HCT116 (cell line): ENCODE measurements at regions not wholly inside any gene's neighbourhood (a gene's known extent, or its start where the extent isn't known, plus 50 kb on each side); places are given as distances from the start of the nearest gene placed in this dataset.

Source experiments
- ATAC-seq: fragments of 200-7000 bp; cut with Tn5 transposase; 2 replicates; pipeline ENCODE4 v1.9.1; 2020; ENCODE audit warnings: mild to moderate bottlenecking, moderate library complexity
- BruUV-seq: library from RNA; stranded (reverse); fragments of 400-500 nt; replicated peaks from 2 replicates; lab custom pipeline; 2021; lab: Mats Ljungman, UMichigan
- CTCF ChIA-PET: fragments of 300-600 bp; sonication (Branson Sonifier 250); formaldehyde crosslinking; loops from one replicate; lab custom pipeline; 2021; ENCODE audit warnings: antibody characterized with exemption; lab: Charles Lee
- POLR2A ChIA-PET: fragments of 300-600, 350-600 bp; sonication (Branson Sonifier 250); formaldehyde crosslinking; loops from one replicate; lab custom pipeline; 2021; ENCODE audit warnings: antibody characterized with exemption; lab: Charles Lee
- RAD21 ChIA-PET, 2 experiments: fragments of 300-600 bp; sonication (Branson Sonifier 250); formaldehyde crosslinking; loops; one replicate each; lab custom pipeline; 2023; ENCODE audit warnings: low total read pairs in 2 of 2; ENCODE audit not compliant: uncharacterized antibody in 2 of 2, unreplicated experiment in 2 of 2, low non-redundant PET in 1 of 2; lab: Charles Lee
- DNase-seq: peaks from one replicate; pipeline ENCODE4 v3.0.0-alpha.2; 2010; ENCODE audit warnings: low read depth, low spot score
- H2AFZ ChIP-seq: fragments of 200-600 bp; shearing (Covaris generic), sonication (generic); 2 replicates; pipeline ENCODE4 v1.6.1; 2017; ENCODE audit warnings: low read depth, mixed run types, mixed read lengths, antibody characterized with exemption, low read length; ENCODE audit not compliant: poor library complexity, severe bottlenecking
- H3K27ac ChIP-seq: 2 replicates; pipeline ENCODE4 v1.5.1; 2012; ENCODE audit warnings: low read depth, low read length
- H3K27me3 ChIP-seq: fragments of 200-600 bp; sonication (generic); 2 replicates; pipeline ENCODE4 v1.6.1; 2016; ENCODE audit warnings: mixed run types, low read length, mixed read lengths; ENCODE audit not compliant: insufficient read depth
- H3K36me3 ChIP-seq, 2 experiments: fragments of 200-500 bp in 1 of 2; fragments of 200-600 bp in 1 of 2; sonication (Bioruptor generic) in 1 of 2; sonication (generic) in 1 of 2; 2 replicates each; pipeline versions ENCODE4 v1.5.1 to v1.6.1; 2014 to 2016; ENCODE audit warnings: low read length in 2 of 2, inconsistent platforms in 1 of 2, mixed read lengths in 1 of 2, mixed run types in 1 of 2; ENCODE audit not compliant: insufficient read depth in 2 of 2, control insufficient read depth in 1 of 2
- H3K4me1 ChIP-seq, 2 experiments: fragments of 200-600 bp in 1 of 2; sonication (generic) in 1 of 2; 2 replicates each; pipeline versions ENCODE4 v1.5.1 to v1.6.1; 2012 to 2017; ENCODE audit warnings: low read length in 2 of 2, inconsistent platforms in 1 of 2, mild to moderate bottlenecking in 1 of 2, mixed read lengths in 1 of 2, mixed run types in 1 of 2, moderate library complexity in 1 of 2; ENCODE audit not compliant: insufficient read depth in 2 of 2, control insufficient read depth in 1 of 2
- H3K4me2 ChIP-seq: fragments of 200-600 bp; sonication (generic); 2 replicates; pipeline ENCODE4 v1.6.1; 2017; ENCODE audit warnings: mixed run types, low read length, mixed read lengths
- H3K4me3 ChIP-seq, 2 experiments: fragments of 200-600 bp in 1 of 2; sonication (generic) in 1 of 2; replicated peaks in 1 of 2; 2 replicates each; pipeline ENCODE4 v1.5.1; 2011 to 2016; ENCODE audit warnings: low read length in 2 of 2, control low read depth in 1 of 2, low read depth in 1 of 2, mild to moderate bottlenecking in 1 of 2, mixed read lengths in 1 of 2, mixed run types in 1 of 2
- H3K79me2 ChIP-seq: fragments of 200-600 bp; sonication (generic); 2 replicates; pipeline ENCODE4 v1.6.1; 2017; ENCODE audit warnings: mild to moderate bottlenecking, mixed run types, low read length, moderate library complexity, mixed read lengths; ENCODE audit not compliant: insufficient read depth
- H3K9ac ChIP-seq: fragments of 200-600 bp; sonication (generic); 2 replicates; pipeline ENCODE4 v1.6.1; 2016; ENCODE audit warnings: low read length, mixed read lengths
- H3K9me2 ChIP-seq: fragments of 200-600 bp; sonication (generic), shearing (Covaris generic); 2 replicates; pipeline ENCODE4 v1.6.1; 2017; ENCODE audit warnings: mixed run types, mild to moderate bottlenecking, moderate library complexity; ENCODE audit not compliant: insufficient read depth
- H3K9me3 ChIP-seq, 2 experiments: fragments of 200-500 bp in 1 of 2; fragments of 200-600 bp in 1 of 2; sonication (Bioruptor generic) in 1 of 2; sonication (generic) in 1 of 2; 2 replicates each; pipeline ENCODE4 v1.6.1; 2014 to 2017; ENCODE audit warnings: low read length in 2 of 2, mixed read lengths in 2 of 2, inconsistent platforms in 1 of 2, low read depth in 1 of 2, mild to moderate bottlenecking in 1 of 2, mixed run types in 1 of 2, moderate library complexity in 1 of 2; ENCODE audit not compliant: control insufficient read depth in 1 of 2, insufficient read depth in 1 of 2
- H4K20me1 ChIP-seq: fragments of 200-600 bp; sonication (generic), shearing (Covaris generic); 2 replicates; pipeline ENCODE4 v1.6.1; 2017; ENCODE audit warnings: mixed run types, mild to moderate bottlenecking, moderate library complexity; ENCODE audit not compliant: insufficient read depth
- ATF3 ChIP-seq: IDR thresholded peaks from 2 replicates; pipeline ENCODE4 v1.6.1; 2012
- CEBPB ChIP-seq: IDR thresholded peaks from 2 replicates; pipeline ENCODE4 v1.6.1; 2012; ENCODE audit warnings: low read depth
- EGR1 ChIP-seq: IDR thresholded peaks from 2 replicates; pipeline ENCODE4 v1.6.1; 2012; ENCODE audit warnings: low read depth
- ELF1 ChIP-seq: IDR thresholded peaks from 2 replicates; pipeline ENCODE4 v1.6.1; 2012; ENCODE audit warnings: low read depth, borderline replicate concordance
- EZH2phosphoT487 ChIP-seq: fragments of 200-600 bp; IDR thresholded peaks from 2 replicates; pipeline ENCODE4 v1.6.1; 2018; ENCODE audit warnings: antibody characterized with exemption, borderline replicate concordance
- FOSL1 ChIP-seq: IDR thresholded peaks from 2 replicates; pipeline ENCODE4 v1.6.1; 2012; ENCODE audit warnings: low read depth
- JUND ChIP-seq: IDR thresholded peaks from 2 replicates; pipeline ENCODE4 v1.6.1; 2012
- POLR2A ChIP-seq: IDR thresholded peaks from 2 replicates; pipeline ENCODE4 v1.7.0; 2011; ENCODE audit warnings: borderline replicate concordance; ENCODE audit not compliant: insufficient read depth, insufficient read length; ENCODE audit errors: extremely low read depth
- POLR2AphosphoS5 ChIP-seq: IDR thresholded peaks from 2 replicates; pipeline ENCODE4 v1.6.1; 2011; ENCODE audit warnings: mild to moderate bottlenecking, low read depth, low read length, moderate library complexity
- SIN3A ChIP-seq: IDR thresholded peaks from 2 replicates; pipeline ENCODE4 v1.6.1; 2012; ENCODE audit warnings: low read depth
- TCF7L2 ChIP-seq: IDR thresholded peaks from 2 replicates; pipeline ENCODE4 v1.7.0; 2011; ENCODE audit warnings: borderline replicate concordance, inconsistent platforms; ENCODE audit not compliant: insufficient read depth, insufficient read length; ENCODE audit errors: extremely low read depth
- YY1 ChIP-seq: IDR thresholded peaks from 2 replicates; pipeline ENCODE4 v1.6.1; 2011; ENCODE audit warnings: low read length, low read depth, moderate library complexity, mild to moderate bottlenecking; ENCODE audit not compliant: insufficient replicate concordance; ENCODE audit errors: extremely low read depth
- intact Hi-C: fragments of 100-400 bp; cut with micrococcal nuclease; formaldehyde crosslinking; loops from 2 replicates; pipeline ENCODE4 v1.10.0; 2022
- TF ChIP-seq, protein P1 (sequence below): IDR thresholded peaks from 2 replicates; pipeline ENCODE4 v1.6.1; 2011; ENCODE audit warnings: mild to moderate bottlenecking, low read length, moderate library complexity; ENCODE audit not compliant: insufficient replicate concordance; ENCODE audit errors: extremely low read depth
- TF ChIP-seq, protein P2 (sequence below), 3 experiments: fragments of 200-600 bp in 1 of 3; sonication (generic) in 1 of 3; IDR thresholded peaks in 2 of 3; conservative IDR thresholded peaks in 1 of 3; 2 replicates each; pipeline ENCODE4 v1.5.1; 2012 to 2017; ENCODE audit warnings: low read depth in 2 of 3, low read length in 2 of 3, antibody characterized with exemption in 1 of 3, borderline replicate concordance in 1 of 3, control low read depth in 1 of 3, mild to moderate bottlenecking in 1 of 3, mixed read lengths in 1 of 3, mixed run types in 1 of 3, moderate library complexity in 1 of 3; ENCODE audit not compliant: insufficient read depth in 1 of 3

DNA sequence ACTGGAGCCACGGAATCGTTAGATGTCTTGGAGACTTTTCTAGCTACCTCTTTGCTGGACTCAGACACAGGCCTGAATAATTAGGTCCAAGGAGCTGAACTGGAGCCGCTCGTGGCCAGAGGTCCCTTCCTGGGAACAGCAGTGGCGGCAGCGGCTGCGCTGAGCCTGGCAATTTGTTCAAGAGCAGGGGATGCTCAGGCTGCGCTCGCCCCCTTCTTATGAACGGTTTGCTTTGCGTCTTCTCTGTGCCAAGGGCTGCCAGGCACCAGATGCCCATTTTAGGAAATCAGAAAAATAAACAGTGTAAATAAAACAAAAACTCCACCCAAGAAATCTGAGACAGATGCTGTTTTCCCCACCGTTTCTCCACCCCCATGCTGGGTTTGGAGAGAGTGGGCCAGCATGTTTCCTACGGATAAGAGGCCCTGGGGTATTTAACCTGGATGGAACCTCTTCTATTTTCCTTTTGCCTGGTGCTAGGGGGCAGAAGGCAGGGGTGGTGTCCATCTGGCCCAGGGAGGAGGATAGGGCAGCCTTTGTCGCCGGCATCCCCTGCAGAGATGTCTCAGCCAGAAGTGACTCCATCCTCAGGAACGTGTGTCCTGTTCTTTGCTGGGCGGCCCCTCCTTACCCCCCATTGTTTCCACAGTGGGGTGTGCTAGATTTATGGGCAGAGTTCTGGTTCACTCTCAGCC lies 163.4 kb downstream of the SEC14L1 start:
- Histone ChIP-seq H3K36me3 (peaks cover 9 to 13% of the 10 kb centered on the region in 2 experiments; a peak in 2 of 4 replicates), H4K20me1 (peaks cover 11% of the 10 kb centered on the region; the same call in 1 of the 2 replicates), H3K9ac (peak overlapping the region; percentile 16; the same call in 1 of the 2 replicates), H3K4me1 (peaks cover 63 to 94% of the 10 kb centered on the region in 2 experiments), H3K9me2 (no peaks in the 10 kb centered on the region), H3K4me3 (no peak overlapping the region), H3K27me3 (no peaks in the 10 kb centered on the region), H2AFZ (no peak overlapping the region), H3K4me2 (peak overlapping the region; percentile 45), H3K27ac (peak overlapping the region; percentile 37; the same call in 1 of the 2 replicates), H3K9me3 (no peaks in the 10 kb centered on the region), H3K79me2 (peaks cover 89% of the 10 kb centered on the region)
- ChIA-PET RAD21 (no interaction called here), CTCF (no interaction called here), POLR2A (no interaction called here)
- no peak for DNase-seq
- peak; percentile 23; the same call in 1 of the 2 replicates for ATAC-seq
- no TSS peak for BruUV-seq
- intact Hi-C loops: no loop called here
- TF ChIP-seq POLR2AphosphoS5: no peak
- no peak for TF ChIP-seq EGR1
- TF ChIP-seq YY1: no peak
- no peak for TF ChIP-seq JUND
- no peak for TF ChIP-seq ATF3
- no peak for TF ChIP-seq FOSL1

- H3K9me2 ChIP-seq: no peaks in the 10 kb centered on the region
- intact Hi-C loops: no loop called here
- H3K4me3 ChIP-seq: no peak overlapping the region
- ChIA-PET RAD21 (no interaction called here), POLR2A (no interaction called here), CTCF (no interaction called here)
- H3K4me1 ChIP-seq: peaks cover 58 to 87% of the 10 kb centered on the region in 2 experiments
- no peaks in the 10 kb centered on the region for H3K9me3 ChIP-seq
- H3K27ac ChIP-seq: peak overlapping the region; percentile 37; the same call in 1 of the 2 replicates
- H3K27me3 ChIP-seq: no peaks in the 10 kb centered on the region
- H3K4me2 ChIP-seq: peak overlapping the region; percentile 45
- no peak overlapping the region for H2AFZ ChIP-seq
- H4K20me1 ChIP-seq: peaks cover 7% of the 10 kb centered on the region; the same call in 1 of the 2 replicates
- BruUV-seq: no TSS peak
- H3K36me3 ChIP-seq: peaks cover 12 to 16% of the 10 kb centered on the region in 2 experiments; a peak in 2 of 4 replicates
- H3K9ac ChIP-seq: peak overlapping the region; percentile 16; the same call in 1 of the 2 replicates
- no peak for ATAC-seq
- peaks cover 88% of the 10 kb centered on the region for H3K79me2 ChIP-seq
- no peak for DNase-seq
- TF ChIP-seq, protein P1, sequence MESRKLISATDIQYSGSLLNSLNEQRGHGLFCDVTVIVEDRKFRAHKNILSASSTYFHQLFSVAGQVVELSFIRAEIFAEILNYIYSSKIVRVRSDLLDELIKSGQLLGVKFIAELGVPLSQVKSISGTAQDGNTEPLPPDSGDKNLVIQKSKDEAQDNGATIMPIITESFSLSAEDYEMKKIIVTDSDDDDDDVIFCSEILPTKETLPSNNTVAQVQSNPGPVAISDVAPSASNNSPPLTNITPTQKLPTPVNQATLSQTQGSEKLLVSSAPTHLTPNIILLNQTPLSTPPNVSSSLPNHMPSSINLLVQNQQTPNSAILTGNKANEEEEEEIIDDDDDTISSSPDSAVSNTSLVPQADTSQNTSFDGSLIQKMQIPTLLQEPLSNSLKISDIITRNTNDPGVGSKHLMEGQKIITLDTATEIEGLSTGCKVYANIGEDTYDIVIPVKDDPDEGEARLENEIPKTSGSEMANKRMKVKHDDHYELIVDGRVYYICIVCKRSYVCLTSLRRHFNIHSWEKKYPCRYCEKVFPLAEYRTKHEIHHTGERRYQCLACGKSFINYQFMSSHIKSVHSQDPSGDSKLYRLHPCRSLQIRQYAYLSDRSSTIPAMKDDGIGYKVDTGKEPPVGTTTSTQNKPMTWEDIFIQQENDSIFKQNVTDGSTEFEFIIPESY: no peak
- TF ChIP-seq SIN3A (no peak), TCF7L2 (no peak), ELF1 (no peak), POLR2A (no peak), YY1 (no peak), CEBPB (no peak), EZH2phosphoT487 (no peak), FOSL1 (no peak)
- TF ChIP-seq, protein P2, sequence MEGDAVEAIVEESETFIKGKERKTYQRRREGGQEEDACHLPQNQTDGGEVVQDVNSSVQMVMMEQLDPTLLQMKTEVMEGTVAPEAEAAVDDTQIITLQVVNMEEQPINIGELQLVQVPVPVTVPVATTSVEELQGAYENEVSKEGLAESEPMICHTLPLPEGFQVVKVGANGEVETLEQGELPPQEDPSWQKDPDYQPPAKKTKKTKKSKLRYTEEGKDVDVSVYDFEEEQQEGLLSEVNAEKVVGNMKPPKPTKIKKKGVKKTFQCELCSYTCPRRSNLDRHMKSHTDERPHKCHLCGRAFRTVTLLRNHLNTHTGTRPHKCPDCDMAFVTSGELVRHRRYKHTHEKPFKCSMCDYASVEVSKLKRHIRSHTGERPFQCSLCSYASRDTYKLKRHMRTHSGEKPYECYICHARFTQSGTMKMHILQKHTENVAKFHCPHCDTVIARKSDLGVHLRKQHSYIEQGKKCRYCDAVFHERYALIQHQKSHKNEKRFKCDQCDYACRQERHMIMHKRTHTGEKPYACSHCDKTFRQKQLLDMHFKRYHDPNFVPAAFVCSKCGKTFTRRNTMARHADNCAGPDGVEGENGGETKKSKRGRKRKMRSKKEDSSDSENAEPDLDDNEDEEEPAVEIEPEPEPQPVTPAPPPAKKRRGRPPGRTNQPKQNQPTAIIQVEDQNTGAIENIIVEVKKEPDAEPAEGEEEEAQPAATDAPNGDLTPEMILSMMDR (IDR thresholded peaks at IDR 0.05 in 2 of 3, conservative IDR thresholded peaks at IDR 0.05 in 1 of 3; ENCODE audit: borderline replicate concordance in 1 of 3, insufficient read depth in 1 of 3, low read depth in 2 of 3, low read length in 2 of 3): no peak
Observed at GRCh38 chr17:77304746-77305473, 164.1 kb downstream of the SEC14L1 start.
